Adrenal gland (tissue), 5 donors: ENCODE measurements at regions not wholly inside any gene's neighbourhood (a gene's known extent, or its start where the extent isn't known, plus 50 kb on each side); places are given as distances from the start of the nearest gene placed in this dataset.

ENCODE experiments used
- CTCF ChIP-seq, 6 experiments: fragments of 450-650 bp in 4 of 6; fragments of 200-600 bp in 2 of 6; sonication (generic) in 1 of 6; IDR thresholded peaks; 1 replicate in 5 of 6; 2 replicates in 1 of 6; pipeline versions ENCODE4 v1.5.1 to v1.8.0; 2016 to 2021; ENCODE audit warnings: antibody characterized with exemption in 6 of 6, mild to moderate bottlenecking in 2 of 6, moderate library complexity in 1 of 6
- POLR2A ChIP-seq, 2 donors: fragments of 450-650 bp; IDR thresholded peaks; one replicate each; pipeline ENCODE4 v1.6.1; 2017; ENCODE audit warnings: antibody characterized with exemption in 2 of 2, mild to moderate bottlenecking in 2 of 2, moderate library complexity in 1 of 2
- donor health status: DM: no; HTN: no; CAD: no.

- TF ChIP-seq POLR2A (IDR thresholded peaks at IDR 0.05) (no peak), CTCF (IDR thresholded peaks at IDR 0.05) (no peak)
Measured at GRCh38 chr4:180617196-180617595, 1626.0 kb upstream of the TENM3 start.
